H1 (cell line): ENCODE measurements at regions not wholly inside any gene's neighbourhood (a gene's known extent, or its start where the extent isn't known, plus 50 kb on each side); places are given as distances from the start of the nearest gene placed in this dataset.

Experiments
- CTCF ChIA-PET: fragments of 300-600 bp; sonication (Branson Sonifier 250); formaldehyde crosslinking; loops from one replicate; lab custom pipeline; 2021; ENCODE audit not compliant: partially characterized antibody; lab: Charles Lee
- POLR2A ChIA-PET: fragments of 300-600 bp; sonication (Branson Sonifier 250); formaldehyde crosslinking; loops from one replicate; lab custom pipeline; 2021; ENCODE audit warnings: inconsistent platforms; ENCODE audit not compliant: partially characterized antibody; lab: Charles Lee
- DNase-seq, 2 experiments: peaks; one replicate each; pipeline versions ENCODE4 v3.0.0 to v3.0.0-alpha.2; 2010 to 2022; ENCODE audit warnings: low spot score in 2 of 2, low read depth in 1 of 2, mixed read lengths in 1 of 2
- FAIRE-seq: peaks from 2 replicates; lab custom pipeline; 2011; peaks lifted over from hg19 to GRCh38; lab: Jason Lieb, UNC
- H2AFZ ChIP-seq: 2 replicates; pipeline ENCODE4 v1.8.1; 2012; ENCODE audit warnings: low read length, inconsistent platforms
- H2AK5ac ChIP-seq: 2 replicates; pipeline ENCODE4 v1.6.1; 2013; ENCODE audit warnings: low read depth, low read length
- H2BK120ac ChIP-seq: replicated peaks from 2 replicates; pipeline ENCODE3; 2013; ENCODE audit warnings: low read depth, low read length, inconsistent platforms
- H2BK12ac ChIP-seq: 2 replicates; pipeline ENCODE4 v1.6.1; 2013; ENCODE audit warnings: low read depth, low read length
- H2BK15ac ChIP-seq: 2 replicates; pipeline ENCODE4 v1.6.1; 2013; ENCODE audit warnings: low read length
- H2BK20ac ChIP-seq: 2 replicates; pipeline ENCODE4 v1.6.1; 2013; ENCODE audit warnings: low read length
- H2BK5ac ChIP-seq: 2 replicates; pipeline ENCODE4 v1.6.1; 2013; ENCODE audit warnings: low read depth, low read length
- H3K14ac ChIP-seq: 2 replicates; pipeline ENCODE4 v1.6.1; 2013; ENCODE audit warnings: inconsistent platforms; ENCODE audit not compliant: insufficient read length
- H3K18ac ChIP-seq: 2 replicates; pipeline ENCODE4 v1.6.1; 2013; ENCODE audit warnings: low read length; ENCODE audit errors: extremely low read depth
- H3K23ac ChIP-seq: 2 replicates; pipeline ENCODE4 v1.6.1; 2013; ENCODE audit warnings: inconsistent platforms; ENCODE audit not compliant: insufficient read length
- H3K23me2 ChIP-seq: 2 replicates; pipeline ENCODE4 v1.6.1; 2013; ENCODE audit warnings: low read depth, low read length
- H3K27ac ChIP-seq: 2 replicates; pipeline ENCODE4 v1.6.1; 2011; ENCODE audit warnings: low read depth, low read length, inconsistent platforms
- H3K27me3 ChIP-seq, 4 experiments: replicated peaks in 1 of 4; 1 replicate in 1 of 4; 2 replicates in 3 of 4; pipeline versions ENCODE4 v1.6.1 to v1.8.1; 2011 to 2013; ENCODE audit warnings: low read length in 3 of 4, mild to moderate bottlenecking in 3 of 4, inconsistent platforms in 2 of 4, mixed read lengths in 2 of 4, moderate library complexity in 1 of 4; ENCODE audit not compliant: control insufficient read depth in 3 of 4, insufficient read depth in 3 of 4; ENCODE audit errors: extremely low read depth in 1 of 4
- H3K36me3 ChIP-seq, 4 experiments: 2 replicates each; pipeline versions ENCODE4 v1.6.1 to v1.8.1; 2011 to 2013; ENCODE audit warnings: mild to moderate bottlenecking in 4 of 4, low read length in 3 of 4, moderate library complexity in 2 of 4, control low read depth in 1 of 4, inconsistent platforms in 1 of 4; ENCODE audit not compliant: insufficient read depth in 4 of 4, control insufficient read depth in 2 of 4
- H3K4ac ChIP-seq: replicated peaks from 2 replicates; pipeline ENCODE3; 2013; ENCODE audit warnings: low read length, low read depth, mixed read lengths, inconsistent platforms; ENCODE audit not compliant: insufficient read length
- H3K4me1 ChIP-seq, 4 experiments: replicated peaks in 1 of 4; 1 replicate in 1 of 4; 2 replicates in 3 of 4; pipeline versions ENCODE4 v1.6.1 to v1.8.1; 2011 to 2013; ENCODE audit warnings: low read length in 3 of 4, inconsistent platforms in 2 of 4, mixed read lengths in 1 of 4; ENCODE audit not compliant: insufficient read depth in 4 of 4, control insufficient read depth in 3 of 4
- H3K4me2 ChIP-seq, 2 experiments: 2 replicates each; pipeline versions ENCODE4 v1.6.1 to v1.8.1; 2011 to 2013; ENCODE audit warnings: low read depth in 2 of 2, low read length in 2 of 2, control low read depth in 1 of 2, inconsistent platforms in 1 of 2, mild to moderate bottlenecking in 1 of 2; ENCODE audit not compliant: insufficient read depth in 1 of 2
- H3K4me3 ChIP-seq, 4 experiments: fragments of 200-600, 300-600 bp in 1 of 4; sonication (generic), shearing (Covaris generic), sonication (Bioruptor Twin) in 1 of 4; 2 replicates each; pipeline versions ENCODE4 v1.5.1 to v1.8.1; 2011 to 2016; ENCODE audit warnings: low read length in 4 of 4, low read depth in 3 of 4, control low read depth in 2 of 4, inconsistent platforms in 2 of 4, mild to moderate bottlenecking in 2 of 4, mixed read lengths in 1 of 4, moderate library complexity in 1 of 4; ENCODE audit not compliant: insufficient read depth in 2 of 4; ENCODE audit errors: extremely low read depth in 1 of 4
- H3K56ac ChIP-seq: replicated peaks from 2 replicates; pipeline ENCODE3; 2013; ENCODE audit warnings: low read depth, mild to moderate bottlenecking, mixed read lengths, low read length, inconsistent platforms; ENCODE audit not compliant: insufficient read length
- H3K79me1 ChIP-seq: 2 replicates; pipeline ENCODE4 v1.6.1; 2013; ENCODE audit warnings: low read depth, low read length, control low read depth
- H3K79me2 ChIP-seq, 2 experiments: 2 replicates each; pipeline versions ENCODE4 v1.6.1 to v1.8.1; 2012 to 2013; ENCODE audit warnings: low read length in 2 of 2, mild to moderate bottlenecking in 2 of 2, inconsistent platforms in 1 of 2; ENCODE audit not compliant: insufficient read depth in 2 of 2, control insufficient read depth in 1 of 2
- H3K9ac ChIP-seq, 4 experiments: replicated peaks in 1 of 4; 1 replicate in 1 of 4; 2 replicates in 3 of 4; pipeline versions ENCODE4 v1.6.1 to v1.8.1; 2011 to 2013; ENCODE audit warnings: low read depth in 3 of 4, low read length in 3 of 4, control low read depth in 2 of 4, mild to moderate bottlenecking in 2 of 4, moderate library complexity in 2 of 4, inconsistent platforms in 1 of 4; ENCODE audit errors: extremely low read depth in 1 of 4
- H3K9me3 ChIP-seq, 2 experiments: 2 replicates each; pipeline versions ENCODE4 v1.6.1 to v1.8.1; 2012 to 2013; ENCODE audit warnings: mild to moderate bottlenecking in 2 of 2, moderate library complexity in 2 of 2, control low read depth in 1 of 2, inconsistent platforms in 1 of 2, low read depth in 1 of 2, low read length in 1 of 2, mixed read lengths in 1 of 2; ENCODE audit not compliant: insufficient read depth in 2 of 2
- H4K20me1 ChIP-seq, 2 experiments: replicated peaks in 1 of 2; 2 replicates each; pipeline versions ENCODE3 to v1.8.1; 2011 to 2013; ENCODE audit warnings: inconsistent platforms in 2 of 2, low read length in 2 of 2, mild to moderate bottlenecking in 1 of 2; ENCODE audit not compliant: insufficient read depth in 2 of 2, control insufficient read depth in 1 of 2
- H4K5ac ChIP-seq: 2 replicates; pipeline ENCODE4 v1.6.1; 2013; ENCODE audit warnings: low read length, low read depth, mixed read lengths, inconsistent platforms; ENCODE audit not compliant: insufficient read length
- H4K8ac ChIP-seq: 2 replicates; pipeline ENCODE4 v1.8.0; 2013; ENCODE audit warnings: mild to moderate bottlenecking, moderate library complexity, low read length, inconsistent platforms; ENCODE audit not compliant: insufficient read depth; ENCODE audit errors: extremely low read depth
- H4K91ac ChIP-seq: replicated peaks from 2 replicates; pipeline ENCODE3; 2013; ENCODE audit warnings: low read length, mixed read lengths, inconsistent platforms; ENCODE audit not compliant: insufficient read length
- CEBPB ChIP-seq: IDR thresholded peaks from 2 replicates; pipeline ENCODE4 v1.6.1; 2012; ENCODE audit warnings: low read depth, low read length
- CREB1 ChIP-seq: IDR thresholded peaks from 2 replicates; pipeline ENCODE4 v1.6.1; 2012; ENCODE audit warnings: inconsistent platforms
- CTBP2 ChIP-seq: IDR thresholded peaks from 2 replicates; pipeline ENCODE4 v1.7.0; 2011; ENCODE audit warnings: borderline replicate concordance, mild to moderate bottlenecking, moderate library complexity, mixed read lengths, low read length; ENCODE audit not compliant: insufficient read depth, insufficient read length
- EP300 ChIP-seq, 2 experiments: IDR thresholded peaks; 1 replicate in 1 of 2; 2 replicates in 1 of 2; pipeline ENCODE4 v1.6.1; 2011 to 2012; ENCODE audit warnings: low read depth in 2 of 2, low read length in 2 of 2, mild to moderate bottlenecking in 2 of 2, borderline replicate concordance in 1 of 2, inconsistent platforms in 1 of 2, moderate library complexity in 1 of 2
- FOSL1 ChIP-seq: IDR thresholded peaks from 2 replicates; pipeline ENCODE4 v1.6.1; 2011; ENCODE audit warnings: mild to moderate bottlenecking, low read depth, low read length, moderate library complexity; ENCODE audit not compliant: insufficient read depth
- HDAC6 ChIP-seq: IDR thresholded peaks from one replicate; pipeline ENCODE4 v1.7.1; 2012; ENCODE audit warnings: low read depth, mild to moderate bottlenecking, inconsistent platforms, low read length, moderate library complexity
- JUND ChIP-seq: IDR thresholded peaks from 2 replicates; pipeline ENCODE4 v1.6.1; 2011; ENCODE audit warnings: mild to moderate bottlenecking, improper control_type of control experiment, low read length
- KDM1A ChIP-seq: fragments of 200-600, 300-600 bp; sonication (generic); IDR thresholded peaks from 2 replicates; pipeline ENCODE4 v1.7.1; 2016; ENCODE audit warnings: mild to moderate bottlenecking, low read length, borderline replicate concordance
- POU5F1 ChIP-seq: IDR thresholded peaks from 2 replicates; pipeline ENCODE4 v1.6.1; 2011; ENCODE audit warnings: low read depth, mild to moderate bottlenecking, low read length, moderate library complexity
- SP2 ChIP-seq: IDR thresholded peaks from 2 replicates; pipeline ENCODE4 v1.6.1; 2012; ENCODE audit warnings: mild to moderate bottlenecking, low read length, inconsistent platforms
- SP4 ChIP-seq: IDR thresholded peaks from 2 replicates; pipeline ENCODE4 v1.6.1; 2012; ENCODE audit warnings: low read length, inconsistent platforms
- TAF7 ChIP-seq: optimal IDR thresholded peaks from 2 replicates; pipeline ENCODE3; 2011; ENCODE audit warnings: low read depth, mild to moderate bottlenecking, inconsistent platforms, low read length, moderate library complexity, borderline replicate concordance
- TCF12 ChIP-seq: IDR thresholded peaks from 2 replicates; pipeline ENCODE4 v1.6.1; 2011; ENCODE audit warnings: low read depth, mild to moderate bottlenecking, low read length
- TEAD4 ChIP-seq: IDR thresholded peaks from 2 replicates; pipeline ENCODE4 v1.6.1; 2012; ENCODE audit warnings: low read depth, low read length, inconsistent platforms, mixed read lengths
- USF2 ChIP-seq: IDR thresholded peaks from 2 replicates; pipeline ENCODE4 v1.6.1; 2011; ENCODE audit warnings: low read length, improper control_type of control experiment
- WGBS, 2 experiments: shearing (Covaris generic) in 1 of 2; methylation state at CpG; one replicate each; pipeline versions ENCODE4 v1.1.6 to v1.1.7; 2013 to 2015; ENCODE audit warnings: low lambda C conversion rate in 2 of 2, mixed read lengths in 2 of 2, inconsistent platforms in 1 of 2, low coverage in 1 of 2, missing lambda C conversion rate in 1 of 2; ENCODE audit not compliant: insufficient replicate concordance in 2 of 2, insufficient coverage in 1 of 2, insufficient read length in 1 of 2; ENCODE audit errors: extremely low coverage in 1 of 2, missing lambda C conversion rate in 1 of 2; 5-methylcytosine and 5-hydroxymethylcytosine counted together

GRCh38 chr15:97598353-97598798, 362.1 kb upstream of the ARRDC4 start:
- WGBS, 2 experiments = 93% methylated on average over 6 of the region's 6 CpGs; no CpG with 5 or more reads in 1 of the 2 experiments
- no peaks in the 10 kb centered on the region for H3K4me1 ChIP-seq
- H4K20me1 ChIP-seq = no peaks in the 10 kb centered on the region
- H4K91ac ChIP-seq = no peak overlapping the region
- no peaks in the 10 kb centered on the region for H3K9me3 ChIP-seq
- H2BK12ac ChIP-seq = no peak overlapping the region
- ChIA-PET POLR2A (no interaction called here), CTCF (interaction anchor here (0.6 to 1.6 kb wide), 2 partner anchors 19 to 157 kb away, joined by 3 to 4 read pairs; no protein-coding TSS in a partner anchor)
- no peak overlapping the region for H2AK5ac ChIP-seq
- no peak overlapping the region for H2BK120ac ChIP-seq
- no peak overlapping the region for H4K5ac ChIP-seq
- no peak overlapping the region for H2BK5ac ChIP-seq
- no peak overlapping the region for H4K8ac ChIP-seq
- no peak overlapping the region for H3K4me3 ChIP-seq
- H3K56ac ChIP-seq = no peak overlapping the region
- no peaks in the 10 kb centered on the region for H3K36me3 ChIP-seq
- H3K14ac ChIP-seq = no peak overlapping the region
- H3K27ac ChIP-seq = no peak overlapping the region
- H2AFZ ChIP-seq = no peak overlapping the region
- no peaks in the 10 kb centered on the region for H3K23me2 ChIP-seq
- no peak overlapping the region for H3K9ac ChIP-seq
- H3K23ac ChIP-seq = no peak overlapping the region
- FAIRE-seq (no peak), DNase-seq (no peak)
- no peak overlapping the region for H2BK15ac ChIP-seq
- no peak overlapping the region for H3K4me2 ChIP-seq
- H2BK20ac ChIP-seq = no peak overlapping the region
- no peaks in the 10 kb centered on the region for H3K79me2 ChIP-seq
- H3K18ac ChIP-seq = no peak overlapping the region
- no peaks in the 10 kb centered on the region for H3K27me3 ChIP-seq
- no peak overlapping the region for H3K4ac ChIP-seq
- H3K79me1 ChIP-seq = no peaks in the 10 kb centered on the region
- no peak for TF ChIP-seq TEAD4
- no peak for TF ChIP-seq TAF7
- TF ChIP-seq FOSL1 = no peak
- TF ChIP-seq CEBPB = no peak
- TF ChIP-seq CTBP2 = no peak
- TF ChIP-seq USF2 = no peak
- no peak for TF ChIP-seq KDM1A
- no peak for TF ChIP-seq JUND
- TF ChIP-seq TCF12 = no peak
- no peak for TF ChIP-seq SP4
- no peak for TF ChIP-seq HDAC6
- TF ChIP-seq POU5F1 = no peak
- TF ChIP-seq EP300 (IDR thresholded peaks at IDR 0.05; ENCODE audit: borderline replicate concordance in 1 of 2, low read depth in 2 of 2, low read length in 2 of 2) = no peak
- TF ChIP-seq SP2 = no peak
- TF ChIP-seq CREB1 = no peak
